Inflammatory macrophage treated with lipopolysaccharide for 1 hour (primary cell): ENCODE measurements at regions not wholly inside any gene's neighbourhood (a gene's known extent, or its start where the extent isn't known, plus 50 kb on each side); places are given as distances from the start of the nearest gene placed in this dataset.
"Not testable (repeated sequence)": the region's sequence is repeated elsewhere in the genome, so short reads cannot be mapped to it uniquely, and the experiment has no call there.

Experiments
- DNase-seq, 2 donors: peaks; one replicate each; pipeline ENCODE4 v3.0.0-alpha.2; 2020 to 2022

- DNase-seq, result no peak
Measured at GRCh38 chr6:84635081-84635761, 129.2 kb downstream of the TBX18 start.

GRCh38 chr6:84633771-84634170 lies 130.6 kb downstream of the TBX18 start:
- no peak for DNase-seq

GRCh38 chr6:84626527-84626926 lies 137.9 kb downstream of the TBX18 start:
- DNase-seq, result not testable (repeated sequence)

GRCh38 chr6:84625506-84625905 lies 138.9 kb downstream of the TBX18 start:
- no peak for DNase-seq

GRCh38 chr6:84623956-84624680 lies 140.3 kb downstream of the TBX18 start:
- DNase-seq, result no peak

- no peak for DNase-seq
Measured at GRCh38 chr6:84618836-84619235, 145.6 kb downstream of the TBX18 start.

- no peak for DNase-seq
Measured at GRCh38 chr6:84618046-84618752, 146.2 kb downstream of the TBX18 start.

GRCh38 chr6:84615987-84616386 lies 148.4 kb downstream of the TBX18 start:
- no peak for DNase-seq

GRCh38 chr6:84615113-84615850 lies 149.1 kb downstream of the TBX18 start:
- DNase-seq, result no peak

GRCh38 chr6:84606860-84607259 lies 157.5 kb downstream of the TBX18 start:
- no peak for DNase-seq

GRCh38 chr6:84605298-84605697 lies 159.1 kb downstream of the TBX18 start:
- DNase-seq, result no peak

GRCh38 chr6:84601366-84601765 lies 163.0 kb downstream of the TBX18 start:
- no peak for DNase-seq

GRCh38 chr6:84599991-84600390 lies 164.4 kb downstream of the TBX18 start:
- DNase-seq, result no peak

GRCh38 chr6:84597238-84597875 lies 167.0 kb downstream of the TBX18 start:
- peak in 1 of 2 donors; percentile 3 for DNase-seq

GRCh38 chr6:84596488-84596887 lies 167.9 kb downstream of the TBX18 start:
- no peak for DNase-seq

- DNase-seq, result no peak
Measured at GRCh38 chr6:84588697-84589080, 175.7 kb downstream of the TBX18 start.

GRCh38 chr6:84587994-84588696 lies 176.3 kb downstream of the TBX18 start:
- DNase-seq, result not testable (repeated sequence)

- DNase-seq, result not testable (repeated sequence)
Measured at GRCh38 chr6:84587202-84587940, 177.0 kb downstream of the TBX18 start.

- DNase-seq, result no peak
Measured at GRCh38 chr6:84583784-84584183, 180.6 kb downstream of the TBX18 start.

GRCh38 chr6:84582997-84583396 lies 181.4 kb downstream of the TBX18 start:
- no peak for DNase-seq
